H1 (cell line): ENCODE measurements at regions not wholly inside any gene's neighbourhood (a gene's known extent, or its start where the extent isn't known, plus 50 kb on each side); places are given as distances from the start of the nearest gene placed in this dataset.

Experiments
- CTCF ChIA-PET: fragments of 300-600 bp; sonication (Branson Sonifier 250); formaldehyde crosslinking; loops from one replicate; lab custom pipeline; 2021; ENCODE audit not compliant: partially characterized antibody; lab: Charles Lee
- POLR2A ChIA-PET: fragments of 300-600 bp; sonication (Branson Sonifier 250); formaldehyde crosslinking; loops from one replicate; lab custom pipeline; 2021; ENCODE audit warnings: inconsistent platforms; ENCODE audit not compliant: partially characterized antibody; lab: Charles Lee
- DNase-seq, 2 experiments: peaks; one replicate each; pipeline versions ENCODE4 v3.0.0 to v3.0.0-alpha.2; 2010 to 2022; ENCODE audit warnings: low spot score in 2 of 2, low read depth in 1 of 2, mixed read lengths in 1 of 2
- FAIRE-seq: peaks from 2 replicates; lab custom pipeline; 2011; peaks lifted over from hg19 to GRCh38; lab: Jason Lieb, UNC
- H2AFZ ChIP-seq: 2 replicates; pipeline ENCODE4 v1.8.1; 2012; ENCODE audit warnings: low read length, inconsistent platforms
- H2AK5ac ChIP-seq: 2 replicates; pipeline ENCODE4 v1.6.1; 2013; ENCODE audit warnings: low read depth, low read length
- H2BK120ac ChIP-seq: replicated peaks from 2 replicates; pipeline ENCODE3; 2013; ENCODE audit warnings: low read depth, low read length, inconsistent platforms
- H2BK12ac ChIP-seq: 2 replicates; pipeline ENCODE4 v1.6.1; 2013; ENCODE audit warnings: low read depth, low read length
- H2BK15ac ChIP-seq: 2 replicates; pipeline ENCODE4 v1.6.1; 2013; ENCODE audit warnings: low read length
- H2BK20ac ChIP-seq: 2 replicates; pipeline ENCODE4 v1.6.1; 2013; ENCODE audit warnings: low read length
- H2BK5ac ChIP-seq: 2 replicates; pipeline ENCODE4 v1.6.1; 2013; ENCODE audit warnings: low read depth, low read length
- H3K14ac ChIP-seq: 2 replicates; pipeline ENCODE4 v1.6.1; 2013; ENCODE audit warnings: inconsistent platforms; ENCODE audit not compliant: insufficient read length
- H3K18ac ChIP-seq: 2 replicates; pipeline ENCODE4 v1.6.1; 2013; ENCODE audit warnings: low read length; ENCODE audit errors: extremely low read depth
- H3K23ac ChIP-seq: 2 replicates; pipeline ENCODE4 v1.6.1; 2013; ENCODE audit warnings: inconsistent platforms; ENCODE audit not compliant: insufficient read length
- H3K23me2 ChIP-seq: 2 replicates; pipeline ENCODE4 v1.6.1; 2013; ENCODE audit warnings: low read depth, low read length
- H3K27ac ChIP-seq: 2 replicates; pipeline ENCODE4 v1.6.1; 2011; ENCODE audit warnings: low read depth, low read length, inconsistent platforms
- H3K27me3 ChIP-seq, 4 experiments: replicated peaks in 1 of 4; 1 replicate in 1 of 4; 2 replicates in 3 of 4; pipeline versions ENCODE4 v1.6.1 to v1.8.1; 2011 to 2013; ENCODE audit warnings: low read length in 3 of 4, mild to moderate bottlenecking in 3 of 4, inconsistent platforms in 2 of 4, mixed read lengths in 2 of 4, moderate library complexity in 1 of 4; ENCODE audit not compliant: control insufficient read depth in 3 of 4, insufficient read depth in 3 of 4; ENCODE audit errors: extremely low read depth in 1 of 4
- H3K36me3 ChIP-seq, 4 experiments: 2 replicates each; pipeline versions ENCODE4 v1.6.1 to v1.8.1; 2011 to 2013; ENCODE audit warnings: mild to moderate bottlenecking in 4 of 4, low read length in 3 of 4, moderate library complexity in 2 of 4, control low read depth in 1 of 4, inconsistent platforms in 1 of 4; ENCODE audit not compliant: insufficient read depth in 4 of 4, control insufficient read depth in 2 of 4
- H3K4ac ChIP-seq: replicated peaks from 2 replicates; pipeline ENCODE3; 2013; ENCODE audit warnings: low read length, low read depth, mixed read lengths, inconsistent platforms; ENCODE audit not compliant: insufficient read length
- H3K4me1 ChIP-seq, 4 experiments: replicated peaks in 1 of 4; 1 replicate in 1 of 4; 2 replicates in 3 of 4; pipeline versions ENCODE4 v1.6.1 to v1.8.1; 2011 to 2013; ENCODE audit warnings: low read length in 3 of 4, inconsistent platforms in 2 of 4, mixed read lengths in 1 of 4; ENCODE audit not compliant: insufficient read depth in 4 of 4, control insufficient read depth in 3 of 4
- H3K4me2 ChIP-seq, 2 experiments: 2 replicates each; pipeline versions ENCODE4 v1.6.1 to v1.8.1; 2011 to 2013; ENCODE audit warnings: low read depth in 2 of 2, low read length in 2 of 2, control low read depth in 1 of 2, inconsistent platforms in 1 of 2, mild to moderate bottlenecking in 1 of 2; ENCODE audit not compliant: insufficient read depth in 1 of 2
- H3K4me3 ChIP-seq, 4 experiments: fragments of 200-600, 300-600 bp in 1 of 4; sonication (generic), shearing (Covaris generic), sonication (Bioruptor Twin) in 1 of 4; 2 replicates each; pipeline versions ENCODE4 v1.5.1 to v1.8.1; 2011 to 2016; ENCODE audit warnings: low read length in 4 of 4, low read depth in 3 of 4, control low read depth in 2 of 4, inconsistent platforms in 2 of 4, mild to moderate bottlenecking in 2 of 4, mixed read lengths in 1 of 4, moderate library complexity in 1 of 4; ENCODE audit not compliant: insufficient read depth in 2 of 4; ENCODE audit errors: extremely low read depth in 1 of 4
- H3K56ac ChIP-seq: replicated peaks from 2 replicates; pipeline ENCODE3; 2013; ENCODE audit warnings: low read depth, mild to moderate bottlenecking, mixed read lengths, low read length, inconsistent platforms; ENCODE audit not compliant: insufficient read length
- H3K79me1 ChIP-seq: 2 replicates; pipeline ENCODE4 v1.6.1; 2013; ENCODE audit warnings: low read depth, low read length, control low read depth
- H3K79me2 ChIP-seq, 2 experiments: 2 replicates each; pipeline versions ENCODE4 v1.6.1 to v1.8.1; 2012 to 2013; ENCODE audit warnings: low read length in 2 of 2, mild to moderate bottlenecking in 2 of 2, inconsistent platforms in 1 of 2; ENCODE audit not compliant: insufficient read depth in 2 of 2, control insufficient read depth in 1 of 2
- H3K9ac ChIP-seq, 4 experiments: replicated peaks in 1 of 4; 1 replicate in 1 of 4; 2 replicates in 3 of 4; pipeline versions ENCODE4 v1.6.1 to v1.8.1; 2011 to 2013; ENCODE audit warnings: low read depth in 3 of 4, low read length in 3 of 4, control low read depth in 2 of 4, mild to moderate bottlenecking in 2 of 4, moderate library complexity in 2 of 4, inconsistent platforms in 1 of 4; ENCODE audit errors: extremely low read depth in 1 of 4
- H3K9me3 ChIP-seq, 2 experiments: 2 replicates each; pipeline versions ENCODE4 v1.6.1 to v1.8.1; 2012 to 2013; ENCODE audit warnings: mild to moderate bottlenecking in 2 of 2, moderate library complexity in 2 of 2, control low read depth in 1 of 2, inconsistent platforms in 1 of 2, low read depth in 1 of 2, low read length in 1 of 2, mixed read lengths in 1 of 2; ENCODE audit not compliant: insufficient read depth in 2 of 2
- H4K20me1 ChIP-seq, 2 experiments: replicated peaks in 1 of 2; 2 replicates each; pipeline versions ENCODE3 to v1.8.1; 2011 to 2013; ENCODE audit warnings: inconsistent platforms in 2 of 2, low read length in 2 of 2, mild to moderate bottlenecking in 1 of 2; ENCODE audit not compliant: insufficient read depth in 2 of 2, control insufficient read depth in 1 of 2
- H4K5ac ChIP-seq: 2 replicates; pipeline ENCODE4 v1.6.1; 2013; ENCODE audit warnings: low read length, low read depth, mixed read lengths, inconsistent platforms; ENCODE audit not compliant: insufficient read length
- H4K8ac ChIP-seq: 2 replicates; pipeline ENCODE4 v1.8.0; 2013; ENCODE audit warnings: mild to moderate bottlenecking, moderate library complexity, low read length, inconsistent platforms; ENCODE audit not compliant: insufficient read depth; ENCODE audit errors: extremely low read depth
- H4K91ac ChIP-seq: replicated peaks from 2 replicates; pipeline ENCODE3; 2013; ENCODE audit warnings: low read length, mixed read lengths, inconsistent platforms; ENCODE audit not compliant: insufficient read length
- EGR1 ChIP-seq: IDR thresholded peaks from 2 replicates; pipeline ENCODE4 v1.6.1; 2011; ENCODE audit warnings: low read depth, low read length, borderline replicate concordance
- HDAC6 ChIP-seq: IDR thresholded peaks from one replicate; pipeline ENCODE4 v1.7.1; 2012; ENCODE audit warnings: low read depth, mild to moderate bottlenecking, inconsistent platforms, low read length, moderate library complexity
- JUN ChIP-seq: IDR thresholded peaks from 2 replicates; pipeline ENCODE4 v1.6.1; 2011; ENCODE audit warnings: low read depth, mild to moderate bottlenecking, improper control_type of control experiment, low read length
- MAFK ChIP-seq: IDR thresholded peaks from 2 replicates; pipeline ENCODE4 v1.6.1; 2012; ENCODE audit warnings: low read depth, mild to moderate bottlenecking, improper control_type of control experiment, low read length
- PHF8 ChIP-seq: fragments of 200-600 bp; sonication (generic); conservative IDR thresholded peaks from 2 replicates; pipeline ENCODE4 v1.7.1; 2012; ENCODE audit warnings: low read depth, mild to moderate bottlenecking, inconsistent platforms, low read length, moderate library complexity
- SRF ChIP-seq: IDR thresholded peaks from 2 replicates; pipeline ENCODE4 v1.6.1; 2011; ENCODE audit warnings: mild to moderate bottlenecking, low read depth, low read length, moderate library complexity
- USF2 ChIP-seq: IDR thresholded peaks from 2 replicates; pipeline ENCODE4 v1.6.1; 2011; ENCODE audit warnings: low read length, improper control_type of control experiment
- WGBS, 2 experiments: shearing (Covaris generic) in 1 of 2; methylation state at CpG; one replicate each; pipeline versions ENCODE4 v1.1.6 to v1.1.7; 2013 to 2015; ENCODE audit warnings: low lambda C conversion rate in 2 of 2, mixed read lengths in 2 of 2, inconsistent platforms in 1 of 2, low coverage in 1 of 2, missing lambda C conversion rate in 1 of 2; ENCODE audit not compliant: insufficient replicate concordance in 2 of 2, insufficient coverage in 1 of 2, insufficient read length in 1 of 2; ENCODE audit errors: extremely low coverage in 1 of 2, missing lambda C conversion rate in 1 of 2; 5-methylcytosine and 5-hydroxymethylcytosine counted together
- TF ChIP-seq, protein P1 (sequence below): IDR thresholded peaks from 2 replicates; pipeline ENCODE4 v1.6.1; 2012; ENCODE audit warnings: inconsistent platforms

- Histone ChIP-seq H4K20me1 (no peaks in the 10 kb centered on the region), H3K56ac (no peak overlapping the region), H3K23ac (no peak overlapping the region), H2BK5ac (no peak overlapping the region), H4K5ac (no peak overlapping the region), H3K9ac (no peak overlapping the region), H2AK5ac (no peak overlapping the region), H3K79me1 (no peaks in the 10 kb centered on the region), H3K9me3 (peaks cover 0 to under 1% of the 10 kb centered on the region in 2 experiments; a peak in 1 of 4 replicates), H2BK120ac (no peak overlapping the region), H4K8ac (no peak overlapping the region), H3K27me3 (no peaks in the 10 kb centered on the region), H3K14ac (no peak overlapping the region), H4K91ac (no peak overlapping the region), H3K79me2 (no peaks in the 10 kb centered on the region), H2BK12ac (no peak overlapping the region), H3K23me2 (no peaks in the 10 kb centered on the region), H3K18ac (no peak overlapping the region), H3K36me3 (no peaks in the 10 kb centered on the region), H3K4ac (no peak overlapping the region), H3K4me3 (no peak overlapping the region), H3K4me1 (no peaks in the 10 kb centered on the region), H3K4me2 (no peak overlapping the region), H2BK15ac (no peak overlapping the region), H2AFZ (no peak overlapping the region), H3K27ac (no peak overlapping the region), H2BK20ac (no peak overlapping the region)
- 91% methylated on average over 2 of the region's 2 CpGs; no CpG with 5 or more reads in 1 of the 2 experiments for WGBS, 2 experiments
- no peak for FAIRE-seq
- CTCF ChIA-PET, result interaction anchor here (0.6 kb wide), 1 partner anchor 215 kb away, joined by 3 read pairs; no protein-coding TSS in a partner anchor
- DNase-seq, result no peak
- no peak for TF ChIP-seq PHF8
- no peak for TF ChIP-seq USF2
- no peak for TF ChIP-seq SRF
- TF ChIP-seq, protein P1, sequence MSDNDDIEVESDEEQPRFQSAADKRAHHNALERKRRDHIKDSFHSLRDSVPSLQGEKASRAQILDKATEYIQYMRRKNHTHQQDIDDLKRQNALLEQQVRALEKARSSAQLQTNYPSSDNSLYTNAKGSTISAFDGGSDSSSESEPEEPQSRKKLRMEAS, result no peak
- no peak for TF ChIP-seq EGR1
- TF ChIP-seq HDAC6, result no peak
- no peak for TF ChIP-seq JUN
- TF ChIP-seq MAFK, result no peak
- POLR2A ChIA-PET, result no interaction called here
These were observed 398.8 kb upstream of the FAT3 start for GRCh38 chr11:91825777-91826176.
